Keratinocyte (primary cell): ENCODE measurements at regions not wholly inside any gene's neighbourhood (a gene's known extent, or its start where the extent isn't known, plus 50 kb on each side); places are given as distances from the start of the nearest gene placed in this dataset.

Source experiments
- DNase-seq: peaks from one replicate; pipeline ENCODE4 v3.0.0-alpha.2; 2011; ENCODE audit warnings: low read depth, missing footprints, low spot score
- FAIRE-seq: peaks from 2 replicates; lab custom pipeline; 2011; peaks lifted over from hg19 to GRCh38; lab: Jason Lieb, UNC
- H2AFZ ChIP-seq: 2 replicates; pipeline ENCODE4 v1.6.0; 2012; ENCODE audit warnings: low read length, control low read depth, inconsistent platforms; ENCODE audit not compliant: control insufficient read depth
- H3K27ac ChIP-seq: 2 replicates; pipeline ENCODE4 v1.5.1; 2011; ENCODE audit warnings: low read length; ENCODE audit not compliant: control insufficient read depth, insufficient read depth
- H3K27me3 ChIP-seq: 3 replicates; pipeline ENCODE4 v1.6.0; 2011; ENCODE audit warnings: low read length; ENCODE audit not compliant: control insufficient read depth, insufficient read depth; ENCODE audit errors: extremely low read depth
- H3K36me3 ChIP-seq, 2 experiments: 2 replicates in 1 of 2; 3 replicates in 1 of 2; pipeline ENCODE4 v1.5.1; 2011; ENCODE audit warnings: low read length in 2 of 2, mild to moderate bottlenecking in 1 of 2; ENCODE audit not compliant: control insufficient read depth in 2 of 2, insufficient read depth in 2 of 2; ENCODE audit errors: extremely low read depth in 1 of 2
- H3K4me1 ChIP-seq: 3 replicates; pipeline ENCODE4 v1.5.1; 2011; ENCODE audit warnings: low read length; ENCODE audit not compliant: control insufficient read depth, insufficient read depth; ENCODE audit errors: extremely low read depth
- H3K4me2 ChIP-seq: 3 replicates; pipeline ENCODE4 v1.6.0; 2011; ENCODE audit warnings: low read depth, low read length; ENCODE audit not compliant: control insufficient read depth, insufficient read depth; ENCODE audit errors: extremely low read depth
- H3K4me3 ChIP-seq, 3 experiments: fragments of 200-600 bp in 1 of 3; sonication (generic) in 1 of 3; 2 replicates in 2 of 3; 3 replicates in 1 of 3; pipeline ENCODE4 v1.5.1; 2011 to 2016; ENCODE audit warnings: low read length in 3 of 3, mild to moderate bottlenecking in 3 of 3, control low read depth in 2 of 3, inconsistent platforms in 1 of 3, low read depth in 1 of 3, mixed read lengths in 1 of 3, mixed run types in 1 of 3, moderate library complexity in 1 of 3; ENCODE audit not compliant: control insufficient read depth in 2 of 3, insufficient read depth in 2 of 3; ENCODE audit errors: extremely low read depth in 1 of 3
- H3K79me2 ChIP-seq: 2 replicates; pipeline ENCODE4 v1.6.0; 2012; ENCODE audit warnings: low read length; ENCODE audit not compliant: control insufficient read depth, insufficient read depth
- H3K9ac ChIP-seq: 3 replicates; pipeline ENCODE4 v1.6.0; 2011; ENCODE audit warnings: low read length; ENCODE audit not compliant: control insufficient read depth, insufficient read depth; ENCODE audit errors: extremely low read depth
- H3K9me1 ChIP-seq: 3 replicates; pipeline ENCODE4 v1.6.0; 2011; ENCODE audit warnings: low read length; ENCODE audit not compliant: control insufficient read depth, insufficient read depth; ENCODE audit errors: extremely low read depth
- H3K9me3 ChIP-seq: 2 replicates; pipeline ENCODE4 v1.5.1; 2012; ENCODE audit warnings: low read depth, low read length; ENCODE audit not compliant: control insufficient read depth
- H4K20me1 ChIP-seq: 3 replicates; pipeline ENCODE4 v1.6.0; 2011; ENCODE audit warnings: low read length; ENCODE audit not compliant: control insufficient read depth, insufficient read depth; ENCODE audit errors: extremely low read depth
- CTCF ChIP-seq, 3 experiments: IDR thresholded peaks in 1 of 3; conservative IDR thresholded peaks in 1 of 3; optimal IDR thresholded peaks in 1 of 3; 2 replicates in 2 of 3; 3 replicates in 1 of 3; pipeline versions ENCODE3 to v1.5.1; 2011; ENCODE audit warnings: low read length in 3 of 3, mild to moderate bottlenecking in 3 of 3, moderate library complexity in 2 of 3, control low read depth in 1 of 3, inconsistent platforms in 1 of 3; ENCODE audit not compliant: insufficient read depth in 2 of 3; ENCODE audit errors: extremely low read depth in 1 of 3
- EZH2 ChIP-seq: IDR thresholded peaks from one replicate; pipeline ENCODE4 v1.6.1; 2012; ENCODE audit warnings: inconsistent platforms, mild to moderate bottlenecking, low read length, moderate library complexity
- dilution Hi-C: fragments of 300-500 bp; cut with MboI; formaldehyde crosslinking; loops from one replicate; pipeline ENCODE4 v1.7.0; 2020; ENCODE audit warnings: low sequenced_read_pairs; ENCODE audit not compliant: extremely low pct_ligation_motif_present

DNA sequence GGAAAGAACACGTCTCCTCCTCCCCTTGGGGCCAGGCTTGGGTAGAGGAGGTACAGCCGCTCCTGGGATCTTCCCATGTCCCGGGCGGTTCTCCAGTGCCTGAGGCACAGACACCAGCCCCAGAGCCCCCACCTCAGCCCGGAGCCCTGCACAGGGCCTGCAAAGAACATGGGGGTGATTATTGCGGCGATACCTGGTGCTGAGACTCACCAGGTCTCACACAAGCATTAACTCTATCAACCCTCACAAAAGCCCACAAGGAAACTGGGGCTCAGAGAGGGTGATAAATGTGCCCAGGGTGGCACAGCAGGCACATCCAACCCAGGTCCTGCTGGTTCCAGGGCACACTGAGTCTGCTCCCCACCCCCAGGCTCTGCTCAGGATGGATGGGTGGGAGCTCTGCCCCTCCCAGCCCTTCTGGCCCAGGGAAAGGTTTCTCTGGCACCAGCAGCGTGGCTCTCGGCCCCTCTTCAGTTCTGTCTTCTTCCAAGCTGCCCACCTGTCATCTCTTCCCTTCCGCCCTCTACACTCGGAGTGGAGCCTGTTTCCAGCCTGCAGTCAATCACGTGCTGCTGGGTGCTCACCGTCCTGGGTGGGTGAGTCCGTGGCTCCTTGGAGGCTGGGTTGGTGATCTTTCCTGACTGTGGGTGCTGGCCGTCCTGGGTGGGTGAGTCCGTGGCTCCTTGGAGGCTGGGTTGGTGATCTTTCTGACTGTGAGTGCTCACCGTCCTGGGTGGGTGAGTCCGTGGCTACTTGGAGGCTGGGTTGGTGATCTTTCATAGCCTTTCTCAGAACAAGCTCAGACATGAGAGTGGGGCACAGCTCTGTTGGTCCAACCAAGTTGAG lies 53.6 kb upstream of the AJAP1 start:
- FAIRE-seq (no peak), DNase-seq (no peak)

DNA sequence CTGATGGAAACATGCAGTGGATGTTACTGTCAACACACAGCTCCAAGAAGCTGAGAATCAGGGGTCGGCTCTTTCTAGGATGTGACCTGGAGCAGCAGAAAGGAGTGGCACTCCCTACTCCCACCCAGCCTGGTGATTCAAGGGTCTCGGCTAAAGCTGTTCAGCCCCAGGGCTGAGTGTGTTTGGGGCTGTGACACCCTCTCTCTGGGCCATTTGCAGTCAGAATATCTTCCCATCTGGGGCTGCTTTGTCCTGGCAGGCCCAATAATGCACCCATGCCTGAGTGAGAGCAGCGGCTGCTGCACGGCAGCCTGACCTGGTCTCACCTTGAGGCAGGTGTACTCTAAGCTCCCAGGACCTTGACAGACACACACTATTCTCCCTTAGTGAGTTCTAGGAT lies 52.5 kb upstream of the AJAP1 start:
- no peaks in the 10 kb centered on the region for H3K9me1 ChIP-seq
- H3K9ac ChIP-seq: no peak overlapping the region
- H3K79me2 ChIP-seq: no peaks in the 10 kb centered on the region
- no peaks in the 10 kb centered on the region for H3K36me3 ChIP-seq
- H3K27ac ChIP-seq: no peak overlapping the region
- no peak for TF ChIP-seq CTCF (optimal IDR thresholded peaks at IDR 0.05 in 1 of 3, IDR thresholded peaks at IDR 0.05 in 1 of 3, conservative IDR thresholded peaks at IDR 0.05 in 1 of 3; ENCODE audit: extremely low read depth in 1 of 3, insufficient read depth in 2 of 3, low read length in 3 of 3)
- TF ChIP-seq EZH2: no peak
- FAIRE-seq (no peak), DNase-seq (no peak)
- H3K4me1 ChIP-seq: peaks cover 8% of the 10 kb centered on the region
- H3K4me3 ChIP-seq: no peak overlapping the region
- peaks cover 4% of the 10 kb centered on the region for H3K27me3 ChIP-seq
- H2AFZ ChIP-seq: no peak overlapping the region
- H3K9me3 ChIP-seq: peaks cover 5% of the 10 kb centered on the region
- H4K20me1 ChIP-seq: no peaks in the 10 kb centered on the region
- no peak overlapping the region for H3K4me2 ChIP-seq
- dilution Hi-C loops: no loop called here

More for the DNA sequence above, 53.6 kb upstream of the AJAP1 start:
- dilution Hi-C loops: no loop called here
- no peaks in the 10 kb centered on the region for H4K20me1 ChIP-seq
- H3K4me1 ChIP-seq: peaks cover 8% of the 10 kb centered on the region
- H3K79me2 ChIP-seq: no peaks in the 10 kb centered on the region
- peaks cover 4% of the 10 kb centered on the region for H3K27me3 ChIP-seq
- no peak overlapping the region for H2AFZ ChIP-seq
- H3K36me3 ChIP-seq: no peaks in the 10 kb centered on the region
- no peak overlapping the region for H3K4me3 ChIP-seq
- TF ChIP-seq CTCF (optimal IDR thresholded peaks at IDR 0.05 in 1 of 3, IDR thresholded peaks at IDR 0.05 in 1 of 3, conservative IDR thresholded peaks at IDR 0.05 in 1 of 3; ENCODE audit: extremely low read depth in 1 of 3, insufficient read depth in 2 of 3, low read length in 3 of 3): no peak
- no peak for TF ChIP-seq EZH2
- H3K9me1 ChIP-seq: no peaks in the 10 kb centered on the region
- no peak overlapping the region for H3K9ac ChIP-seq
- no peak overlapping the region for H3K4me2 ChIP-seq
- H3K9me3 ChIP-seq: peaks cover 7% of the 10 kb centered on the region
- H3K27ac ChIP-seq: no peak overlapping the region
